Panc1 (cell line): ENCODE measurements at regions not wholly inside any gene's neighbourhood (a gene's known extent, or its start where the extent isn't known, plus 50 kb on each side); places are given as distances from the start of the nearest gene placed in this dataset.

Source experiments
- ATAC-seq: fragments of 200-7000 bp; cut with Tn5 transposase; 2 replicates; pipeline ENCODE4 v1.9.1; 2020; ENCODE audit warnings: mild to moderate bottlenecking, moderate library complexity
- BruUV-seq: library from RNA; stranded (reverse); fragments of 400-500 nt; replicated peaks from 2 replicates; lab custom pipeline; 2021; lab: Mats Ljungman, UMichigan
- CTCF ChIA-PET: fragments of 300-600 bp; sonication (Branson Sonifier 250); formaldehyde crosslinking; loops from one replicate; lab custom pipeline; 2022; ENCODE audit warnings: antibody characterized with exemption; lab: Charles Lee
- POLR2A ChIA-PET: fragments of 300-600 bp; sonication (Branson Sonifier 250); formaldehyde crosslinking; loops from one replicate; lab custom pipeline; 2022; ENCODE audit warnings: antibody characterized with exemption; lab: Charles Lee
- DNase-seq: peaks from one replicate; pipeline ENCODE4 v3.0.0-alpha.2; 2010; ENCODE audit warnings: low read depth, low spot score
- H3K27ac ChIP-seq: 2 replicates; pipeline ENCODE4 v1.5.1; 2011; ENCODE audit warnings: mild to moderate bottlenecking, low read length, inconsistent platforms
- H3K27me3 ChIP-seq: fragments of 200-500 bp; sonication (Bioruptor generic); 2 replicates; pipeline ENCODE4 v1.6.0; 2014; ENCODE audit warnings: low read length, inconsistent platforms; ENCODE audit not compliant: control insufficient read depth, insufficient read depth
- H3K36me3 ChIP-seq: fragments of 200-500 bp; sonication (Bioruptor generic); 2 replicates; pipeline ENCODE4 v1.5.1; 2014; ENCODE audit warnings: inconsistent platforms, mild to moderate bottlenecking, low read length, moderate library complexity; ENCODE audit not compliant: control insufficient read depth, insufficient read depth
- H3K4me1 ChIP-seq: 2 replicates; pipeline ENCODE4 v1.5.1; 2011; ENCODE audit warnings: inconsistent platforms, mild to moderate bottlenecking, low read length, moderate library complexity; ENCODE audit not compliant: control insufficient read depth, insufficient read depth
- H3K4me3 ChIP-seq, 2 experiments: 2 replicates each; pipeline ENCODE4 v1.5.1; 2011 to 2012; ENCODE audit warnings: low read depth in 2 of 2, low read length in 2 of 2, mild to moderate bottlenecking in 2 of 2, inconsistent platforms in 1 of 2, moderate library complexity in 1 of 2
- H3K9me3 ChIP-seq: fragments of 200-500 bp; sonication (Bioruptor generic); 2 replicates; pipeline ENCODE4 v1.5.1; 2014; ENCODE audit warnings: low read depth, mild to moderate bottlenecking, inconsistent platforms, low read length, moderate library complexity; ENCODE audit not compliant: control insufficient read depth, insufficient read depth
- POLR2AphosphoS5 ChIP-seq: IDR thresholded peaks from 2 replicates; pipeline ENCODE4 v1.6.1; 2012; ENCODE audit warnings: mild to moderate bottlenecking, low read depth, low read length, moderate library complexity
- REST ChIP-seq, 2 experiments: IDR thresholded peaks; 2 replicates each; pipeline ENCODE4 v1.6.1; 2011 to 2012; ENCODE audit warnings: low read depth in 2 of 2, control low read depth in 1 of 2, low read length in 1 of 2, mild to moderate bottlenecking in 1 of 2, moderate library complexity in 1 of 2; ENCODE audit not compliant: insufficient read depth in 1 of 2
- SIN3A ChIP-seq: IDR thresholded peaks from 2 replicates; pipeline ENCODE4 v1.6.1; 2012; ENCODE audit warnings: low read depth, mild to moderate bottlenecking, low read length, moderate library complexity, borderline replicate concordance; ENCODE audit not compliant: insufficient read depth
- TCF7L2 ChIP-seq: IDR thresholded peaks from 2 replicates; pipeline ENCODE4 v1.6.1; 2011; ENCODE audit warnings: mild to moderate bottlenecking, low read depth, low read length, inconsistent platforms
- in situ Hi-C: cut with HindIII; loops from 2 replicates; pipeline ENCODE4 v1.10.0; 2016; ENCODE audit warnings: low sequenced_read_pairs, low pct_unique_long_range_greater_than_20kb
- intact Hi-C: fragments of 100-400 bp; cut with micrococcal nuclease; formaldehyde crosslinking; loops from one replicate; pipeline ENCODE4 v1.10.0; 2022; ENCODE audit not compliant: unreplicated experiment
- TF ChIP-seq, protein P1 (sequence below): fragments of 450-650 bp; IDR thresholded peaks from 2 replicates; pipeline ENCODE4 v1.5.1; 2017; ENCODE audit warnings: mild to moderate bottlenecking

DNA sequence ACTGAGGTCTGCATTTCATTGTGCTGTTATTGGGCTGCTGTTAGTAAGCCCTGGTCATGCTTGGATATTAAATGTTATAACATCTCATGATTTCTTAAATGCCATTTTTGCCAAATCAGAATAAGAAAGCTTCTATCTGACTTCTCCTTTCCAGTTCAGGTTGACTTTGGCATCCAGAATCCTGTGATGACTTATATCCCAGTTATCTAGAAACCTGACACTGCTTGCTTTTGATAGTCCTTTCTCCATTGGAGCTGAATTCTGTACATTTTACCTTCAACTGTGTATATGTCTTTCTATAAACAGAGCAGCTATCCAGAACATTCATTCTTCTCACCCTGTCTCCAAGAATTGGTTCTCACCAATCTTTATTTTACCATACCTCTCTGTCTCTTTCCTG, 257.7 kb upstream of the GNPDA2 start:
- H3K9me3 ChIP-seq, result no peaks in the 10 kb centered on the region
- intact Hi-C loops, result no loop called here
- H3K27me3 ChIP-seq, result no peaks in the 10 kb centered on the region
- ChIA-PET POLR2A (no interaction called here), CTCF (no interaction called here)
- TF ChIP-seq SIN3A, result no peak
- no peak for TF ChIP-seq TCF7L2
- no peak for TF ChIP-seq POLR2AphosphoS5
- no peak for TF ChIP-seq REST (IDR thresholded peaks at IDR 0.05; ENCODE audit: insufficient read depth in 1 of 2, low read depth in 2 of 2, low read length in 1 of 2)
- TF ChIP-seq, protein P1, sequence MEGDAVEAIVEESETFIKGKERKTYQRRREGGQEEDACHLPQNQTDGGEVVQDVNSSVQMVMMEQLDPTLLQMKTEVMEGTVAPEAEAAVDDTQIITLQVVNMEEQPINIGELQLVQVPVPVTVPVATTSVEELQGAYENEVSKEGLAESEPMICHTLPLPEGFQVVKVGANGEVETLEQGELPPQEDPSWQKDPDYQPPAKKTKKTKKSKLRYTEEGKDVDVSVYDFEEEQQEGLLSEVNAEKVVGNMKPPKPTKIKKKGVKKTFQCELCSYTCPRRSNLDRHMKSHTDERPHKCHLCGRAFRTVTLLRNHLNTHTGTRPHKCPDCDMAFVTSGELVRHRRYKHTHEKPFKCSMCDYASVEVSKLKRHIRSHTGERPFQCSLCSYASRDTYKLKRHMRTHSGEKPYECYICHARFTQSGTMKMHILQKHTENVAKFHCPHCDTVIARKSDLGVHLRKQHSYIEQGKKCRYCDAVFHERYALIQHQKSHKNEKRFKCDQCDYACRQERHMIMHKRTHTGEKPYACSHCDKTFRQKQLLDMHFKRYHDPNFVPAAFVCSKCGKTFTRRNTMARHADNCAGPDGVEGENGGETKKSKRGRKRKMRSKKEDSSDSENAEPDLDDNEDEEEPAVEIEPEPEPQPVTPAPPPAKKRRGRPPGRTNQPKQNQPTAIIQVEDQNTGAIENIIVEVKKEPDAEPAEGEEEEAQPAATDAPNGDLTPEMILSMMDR, result no peak
- in situ Hi-C loops, result no loop called here
- no peak overlapping the region for H3K4me3 ChIP-seq
- no peaks in the 10 kb centered on the region for H3K4me1 ChIP-seq
- ATAC-seq (no peak), DNase-seq (no peak)
- H3K27ac ChIP-seq, result no peak overlapping the region
- BruUV-seq, result no TSS peak
- H3K36me3 ChIP-seq, result no peaks in the 10 kb centered on the region

DNA sequence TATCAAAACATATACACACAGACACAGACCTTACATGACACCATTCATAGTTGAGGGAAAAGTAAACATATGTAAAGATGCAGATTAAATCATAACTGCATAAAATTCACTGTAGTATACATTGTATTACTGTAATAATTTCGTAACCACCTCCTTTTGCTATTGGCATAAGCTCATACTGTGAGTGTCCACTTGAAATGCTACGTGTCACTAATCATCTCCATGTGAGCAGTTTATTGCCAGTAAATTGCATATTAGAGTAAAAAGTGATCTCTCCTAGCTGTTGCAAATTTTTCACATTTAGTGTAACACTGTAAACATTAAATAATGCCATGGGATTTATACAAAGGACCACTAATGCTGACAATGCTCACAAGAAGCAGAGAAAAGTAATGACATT, 256.7 kb upstream of the GNPDA2 start:
- H3K4me3 ChIP-seq, result no peak overlapping the region
- BruUV-seq, result no TSS peak
- POLR2A ChIA-PET, result no interaction called here
- no peak for TF ChIP-seq TCF7L2
- TF ChIP-seq SIN3A, result no peak
- TF ChIP-seq REST (IDR thresholded peaks at IDR 0.05; ENCODE audit: insufficient read depth in 1 of 2, low read depth in 2 of 2, low read length in 1 of 2), result no peak
- no peak for TF ChIP-seq POLR2AphosphoS5
- TF ChIP-seq, protein P1, result no peak
- ATAC-seq (no peak), DNase-seq (no peak)
- intact Hi-C loops (no loop called here), in situ Hi-C loops (no loop called here)
- no peaks in the 10 kb centered on the region for H3K9me3 ChIP-seq
- no peak overlapping the region for H3K27ac ChIP-seq
- H3K4me1 ChIP-seq, result no peaks in the 10 kb centered on the region
- H3K36me3 ChIP-seq, result no peaks in the 10 kb centered on the region
- CTCF ChIA-PET, result no interaction called here
- no peaks in the 10 kb centered on the region for H3K27me3 ChIP-seq
